Liver (tissue), 8 donors: ENCODE measurements at regions not wholly inside any gene's neighbourhood (a gene's known extent, or its start where the extent isn't known, plus 50 kb on each side); places are given as distances from the start of the nearest gene placed in this dataset.

Source experiments
- DNase-seq: peaks from one replicate; pipeline ENCODE4 v3.0.0-alpha.2; 2017; ENCODE audit warnings: low spot score
- H3K27ac ChIP-seq, 2 donors: one replicate each; pipeline ENCODE4 v1.7.0; 2013; ENCODE audit warnings: inconsistent platforms in 2 of 2, low read length in 2 of 2, control low read depth in 1 of 2, low read depth in 1 of 2, mild to moderate bottlenecking in 1 of 2
- H3K27me3 ChIP-seq, 4 donors: one replicate each; pipeline versions ENCODE4 v1.6.1 to v1.7.0; 2013; ENCODE audit warnings: low read length in 3 of 4, inconsistent platforms in 1 of 4, mild to moderate bottlenecking in 1 of 4, moderate library complexity in 1 of 4; ENCODE audit not compliant: control insufficient read depth in 4 of 4, insufficient read depth in 4 of 4
- H3K36me3 ChIP-seq, 4 donors: one replicate each; pipeline versions ENCODE4 v1.6.1 to v1.7.0; 2013; ENCODE audit warnings: low read length in 3 of 4, mild to moderate bottlenecking in 3 of 4, low read depth in 1 of 4, moderate library complexity in 1 of 4; ENCODE audit not compliant: control insufficient read depth in 4 of 4, insufficient read depth in 3 of 4
- H3K4me1 ChIP-seq, 4 donors: one replicate each; pipeline versions ENCODE4 v1.6.1 to v1.7.0; 2013; ENCODE audit warnings: low read length in 3 of 4, mild to moderate bottlenecking in 3 of 4, moderate library complexity in 1 of 4; ENCODE audit not compliant: control insufficient read depth in 4 of 4, insufficient read depth in 4 of 4
- H3K4me3 ChIP-seq, 3 donors: one replicate each; pipeline versions ENCODE4 v1.6.1 to v1.7.0; 2013; ENCODE audit warnings: low read length in 3 of 3, control low read depth in 1 of 3, low read depth in 1 of 3, mild to moderate bottlenecking in 1 of 3
- H3K9ac ChIP-seq, 2 donors: one replicate each; pipeline ENCODE4 v1.7.0; 2013; ENCODE audit warnings: low read length in 2 of 2, mild to moderate bottlenecking in 2 of 2, moderate library complexity in 2 of 2, control low read depth in 1 of 2, low read depth in 1 of 2
- H3K9me3 ChIP-seq, 4 donors: one replicate each; pipeline versions ENCODE4 v1.6.1 to v1.7.0; 2013; ENCODE audit warnings: low read length in 3 of 4; ENCODE audit not compliant: control insufficient read depth in 4 of 4
- CTCF ChIP-seq: fragments of 150-350 bp; IDR thresholded peaks from 2 replicates; pipeline ENCODE4 v1.5.1; 2017; ENCODE audit warnings: improper control_type of control experiment, low read depth, low read length; ENCODE audit not compliant: missing input control
- EGR1 ChIP-seq, 2 donors: IDR thresholded peaks; 2 replicates each; pipeline ENCODE4 v1.6.1; 2016 to 2018; ENCODE audit warnings: antibody characterized with exemption in 2 of 2, low read depth in 2 of 2
- FOXA1 ChIP-seq: IDR thresholded peaks from 2 replicates; pipeline ENCODE4 v1.6.1; 2016; ENCODE audit warnings: antibody characterized with exemption
- FOXA2 ChIP-seq: IDR thresholded peaks from 2 replicates; pipeline ENCODE4 v1.6.1; 2016; ENCODE audit warnings: antibody characterized with exemption
- GABPA ChIP-seq, 2 donors: IDR thresholded peaks in 1 of 2; conservative IDR thresholded peaks in 1 of 2; 2 replicates each; pipeline ENCODE4 v1.6.1; 2016; ENCODE audit warnings: antibody characterized with exemption in 2 of 2, mild to moderate bottlenecking in 1 of 2, moderate library complexity in 1 of 2
- HNF4A ChIP-seq, 2 donors: conservative IDR thresholded peaks; 2 replicates each; pipeline ENCODE4 v1.6.1; 2016; ENCODE audit warnings: antibody characterized with exemption in 2 of 2, mild to moderate bottlenecking in 2 of 2
- HNF4G ChIP-seq: IDR thresholded peaks from 2 replicates; pipeline ENCODE4 v1.6.1; 2016; ENCODE audit warnings: antibody characterized with exemption
- JUND ChIP-seq, 2 donors: IDR thresholded peaks; 2 replicates each; pipeline ENCODE4 v1.6.1; 2016; ENCODE audit warnings: antibody characterized with exemption in 2 of 2
- MAX ChIP-seq: IDR thresholded peaks from 2 replicates; pipeline ENCODE4 v1.6.1; 2016; ENCODE audit warnings: antibody characterized with exemption
- NR2F2 ChIP-seq: IDR thresholded peaks from 2 replicates; pipeline ENCODE4 v1.6.1; 2016; ENCODE audit warnings: antibody characterized with exemption
- RAD21 ChIP-seq, 2 donors: IDR thresholded peaks; 2 replicates each; pipeline ENCODE4 v1.6.1; 2016; ENCODE audit warnings: antibody characterized with exemption in 2 of 2, mild to moderate bottlenecking in 2 of 2
- REST ChIP-seq: IDR thresholded peaks from 2 replicates; pipeline ENCODE4 v1.6.1; 2016; ENCODE audit warnings: antibody characterized with exemption, mild to moderate bottlenecking
- RXRA ChIP-seq, 2 donors: IDR thresholded peaks; 2 replicates each; pipeline ENCODE4 v1.6.1; 2017 to 2018; ENCODE audit warnings: antibody characterized with exemption in 2 of 2, mild to moderate bottlenecking in 1 of 2
- SP1 ChIP-seq: IDR thresholded peaks from 2 replicates; pipeline ENCODE4 v1.6.1; 2018; ENCODE audit warnings: antibody characterized with exemption, mild to moderate bottlenecking
- TAF1 ChIP-seq: conservative IDR thresholded peaks from 2 replicates; pipeline ENCODE4 v1.6.1; 2016; ENCODE audit warnings: antibody characterized with exemption, mild to moderate bottlenecking
- YY1 ChIP-seq: IDR thresholded peaks from 2 replicates; pipeline ENCODE4 v1.6.1; 2016; ENCODE audit warnings: antibody characterized with exemption, mild to moderate bottlenecking
- WGBS: extraction: QIAGEN DNeasy Blood & Tissue Kit; methylation state at CpG from one replicate; pipeline ENCODE4 v1.1.7; 2013; 5-methylcytosine and 5-hydroxymethylcytosine counted together
- TF ChIP-seq, protein P1 (sequence below): IDR thresholded peaks from 2 replicates; pipeline ENCODE4 v1.6.1; 2016; ENCODE audit warnings: antibody characterized with exemption
- TF ChIP-seq, protein P2 (sequence below): IDR thresholded peaks from 2 replicates; pipeline ENCODE4 v1.6.1; 2016; ENCODE audit warnings: antibody characterized with exemption
- donor health status: healthy.
- donor health status: healthy.
- donor health status: healthy.
- donor health status: healthy.
- donor health status: healthy.

DNA sequence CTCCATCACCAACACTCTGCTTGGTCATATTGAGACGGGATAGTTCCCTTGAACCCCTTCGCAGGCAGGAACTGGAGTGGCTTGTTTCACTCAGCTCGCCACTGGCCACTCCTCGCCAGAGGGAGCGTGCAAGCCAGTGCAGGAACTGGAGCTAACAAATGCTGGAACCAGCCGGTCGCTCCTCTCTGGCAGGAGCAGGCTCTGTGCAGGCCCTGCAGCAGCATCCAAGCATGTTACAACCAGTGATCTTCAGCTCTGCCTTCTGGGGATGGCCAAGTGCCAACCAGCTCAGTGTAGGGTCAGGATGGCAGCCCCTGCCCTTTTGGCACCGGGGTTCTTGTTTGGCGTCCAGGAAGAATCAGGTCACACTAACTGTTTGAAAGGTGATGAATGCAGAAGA is 329.0 kb upstream of the AZI2 start:
- no peak for DNase-seq
- no peaks in the 10 kb centered on the region for H3K4me1 ChIP-seq
- H3K27ac ChIP-seq: no peak overlapping the region
- no peak overlapping the region for H3K9ac ChIP-seq
- no peaks in the 10 kb centered on the region for H3K36me3 ChIP-seq
- WGBS: 91% methylated on average over 9 of the region's 9 CpGs
- H3K27me3 ChIP-seq: no peaks in the 10 kb centered on the region
- no peaks in the 10 kb centered on the region for H3K9me3 ChIP-seq
- no peak overlapping the region for H3K4me3 ChIP-seq
- TF ChIP-seq, protein P1, sequence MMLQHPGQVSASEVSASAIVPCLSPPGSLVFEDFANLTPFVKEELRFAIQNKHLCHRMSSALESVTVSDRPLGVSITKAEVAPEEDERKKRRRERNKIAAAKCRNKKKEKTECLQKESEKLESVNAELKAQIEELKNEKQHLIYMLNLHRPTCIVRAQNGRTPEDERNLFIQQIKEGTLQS: no peak
- TF ChIP-seq FOXA2 (no peak), HNF4A (conservative IDR thresholded peaks at IDR 0.05) (no peak), YY1 (no peak), JUND (IDR thresholded peaks at IDR 0.05) (no peak), HNF4G (no peak), MAX (no peak), SP1 (no peak), NR2F2 (no peak), REST (no peak), GABPA (IDR thresholded peaks at IDR 0.05 in 1 of 2, conservative IDR thresholded peaks at IDR 0.05 in 1 of 2) (no peak), CTCF (no peak), FOXA1 (no peak), EGR1 (IDR thresholded peaks at IDR 0.05; ENCODE audit: low read depth in 2 of 2) (no peak), RAD21 (IDR thresholded peaks at IDR 0.05) (no peak), TAF1 (no peak), RXRA (IDR thresholded peaks at IDR 0.05) (no peak)
- TF ChIP-seq, protein P2, sequence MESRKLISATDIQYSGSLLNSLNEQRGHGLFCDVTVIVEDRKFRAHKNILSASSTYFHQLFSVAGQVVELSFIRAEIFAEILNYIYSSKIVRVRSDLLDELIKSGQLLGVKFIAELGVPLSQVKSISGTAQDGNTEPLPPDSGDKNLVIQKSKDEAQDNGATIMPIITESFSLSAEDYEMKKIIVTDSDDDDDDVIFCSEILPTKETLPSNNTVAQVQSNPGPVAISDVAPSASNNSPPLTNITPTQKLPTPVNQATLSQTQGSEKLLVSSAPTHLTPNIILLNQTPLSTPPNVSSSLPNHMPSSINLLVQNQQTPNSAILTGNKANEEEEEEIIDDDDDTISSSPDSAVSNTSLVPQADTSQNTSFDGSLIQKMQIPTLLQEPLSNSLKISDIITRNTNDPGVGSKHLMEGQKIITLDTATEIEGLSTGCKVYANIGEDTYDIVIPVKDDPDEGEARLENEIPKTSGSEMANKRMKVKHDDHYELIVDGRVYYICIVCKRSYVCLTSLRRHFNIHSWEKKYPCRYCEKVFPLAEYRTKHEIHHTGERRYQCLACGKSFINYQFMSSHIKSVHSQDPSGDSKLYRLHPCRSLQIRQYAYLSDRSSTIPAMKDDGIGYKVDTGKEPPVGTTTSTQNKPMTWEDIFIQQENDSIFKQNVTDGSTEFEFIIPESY: no peak

GRCh38 chr3:28678086-28678485 is 329.5 kb upstream of the AZI2 start:
- Histone ChIP-seq H3K36me3 (no peaks in the 10 kb centered on the region), H3K27me3 (no peaks in the 10 kb centered on the region), H3K4me1 (no peaks in the 10 kb centered on the region), H3K9me3 (no peaks in the 10 kb centered on the region), H3K4me3 (no peak overlapping the region), H3K27ac (no peak overlapping the region), H3K9ac (no peak overlapping the region)
- no peak for DNase-seq
- 87% methylated on average over 8 of the region's 8 CpGs for WGBS
- TF ChIP-seq CTCF (no peak), TAF1 (no peak), NR2F2 (no peak), HNF4A (conservative IDR thresholded peaks at IDR 0.05) (no peak), FOXA1 (no peak), RXRA (IDR thresholded peaks at IDR 0.05) (no peak), EGR1 (IDR thresholded peaks at IDR 0.05; ENCODE audit: low read depth in 2 of 2) (no peak), SP1 (no peak), FOXA2 (no peak), GABPA (IDR thresholded peaks at IDR 0.05 in 1 of 2, conservative IDR thresholded peaks at IDR 0.05 in 1 of 2) (no peak), RAD21 (IDR thresholded peaks at IDR 0.05) (no peak), JUND (IDR thresholded peaks at IDR 0.05) (no peak)
- TF ChIP-seq, protein P1: no peak
- TF ChIP-seq, protein P2: no peak
